HG02981 (cell line): ENCODE measurements at regions not wholly inside any gene's neighbourhood (a gene's known extent, or its start where the extent isn't known, plus 50 kb on each side); places are given as distances from the start of the nearest gene placed in this dataset.

Experiments used
- ATAC-seq: cut with Tn5 transposase; IDR thresholded peaks from one replicate; pipeline ENCODE4 v1.9.1; 2021; ENCODE audit warnings: mild to moderate bottlenecking, moderate library complexity; ENCODE audit not compliant: unreplicated experiment

DNA sequence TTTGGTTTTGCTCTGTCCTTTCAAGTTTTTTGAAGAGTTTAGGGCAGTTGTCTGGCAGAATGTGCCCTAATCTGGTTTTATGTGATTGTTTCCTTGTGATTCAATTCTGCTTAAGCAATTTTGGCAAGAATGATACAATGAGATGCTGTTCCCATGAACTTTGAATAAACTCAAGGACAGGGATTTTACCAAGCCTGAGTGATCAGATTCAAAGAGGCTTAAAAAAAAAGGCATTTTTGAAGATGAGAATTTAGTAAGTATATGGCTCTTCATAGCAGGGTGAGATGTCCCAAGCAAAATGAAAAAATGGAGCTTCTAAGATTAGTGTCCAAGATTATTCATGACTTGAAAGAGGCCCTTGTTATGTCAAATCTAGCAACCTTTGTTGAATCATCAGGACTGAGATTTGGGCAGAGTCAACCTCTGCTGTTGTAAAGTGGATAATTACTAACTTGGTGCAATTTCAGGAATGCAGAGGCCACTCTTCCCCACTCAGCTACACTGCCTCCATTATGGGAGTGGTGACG lies 180.6 kb upstream of the NUDT4 start:
- ATAC-seq, result no peak

DNA sequence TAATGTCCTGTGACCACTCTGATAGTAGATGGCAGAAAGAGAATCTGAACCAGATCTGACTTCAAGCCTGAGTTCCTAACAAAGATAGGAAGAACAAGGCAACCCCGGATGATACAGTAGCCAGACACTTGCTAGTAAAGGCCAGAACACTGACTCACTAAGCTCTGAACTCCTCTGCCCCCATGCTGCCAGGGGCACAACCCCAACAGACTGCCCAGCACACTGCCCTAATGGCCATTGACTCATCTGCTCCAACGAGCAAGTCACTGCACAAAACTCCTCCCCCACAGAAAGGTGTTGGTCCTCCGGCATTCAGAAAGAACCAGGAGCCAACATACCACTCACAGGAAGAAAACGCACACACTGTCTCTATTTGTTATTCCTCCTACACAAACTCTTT lies 179.6 kb upstream of the NUDT4 start:
- ATAC-seq, result no peak

DNA sequence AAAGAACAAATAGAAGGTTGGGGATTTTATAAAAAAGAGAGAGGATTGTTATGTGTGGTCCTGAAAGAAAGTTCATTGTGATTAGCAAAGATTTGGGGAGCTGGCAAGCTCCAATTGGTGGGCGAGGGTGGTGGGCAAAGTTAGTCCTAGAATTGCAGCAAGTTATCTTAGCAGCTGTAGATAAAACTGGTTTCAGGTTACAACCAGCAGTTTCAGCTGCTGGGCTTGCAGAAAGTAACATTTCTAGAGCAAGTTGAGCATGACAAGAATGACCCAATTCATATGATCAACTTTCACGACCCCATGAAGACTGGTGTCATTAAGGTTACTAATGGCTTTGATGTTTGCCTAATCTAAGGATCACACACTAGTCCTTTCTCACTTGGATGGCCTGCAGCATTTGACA lies 177.9 kb upstream of the NUDT4 start:
- no peak for ATAC-seq

DNA sequence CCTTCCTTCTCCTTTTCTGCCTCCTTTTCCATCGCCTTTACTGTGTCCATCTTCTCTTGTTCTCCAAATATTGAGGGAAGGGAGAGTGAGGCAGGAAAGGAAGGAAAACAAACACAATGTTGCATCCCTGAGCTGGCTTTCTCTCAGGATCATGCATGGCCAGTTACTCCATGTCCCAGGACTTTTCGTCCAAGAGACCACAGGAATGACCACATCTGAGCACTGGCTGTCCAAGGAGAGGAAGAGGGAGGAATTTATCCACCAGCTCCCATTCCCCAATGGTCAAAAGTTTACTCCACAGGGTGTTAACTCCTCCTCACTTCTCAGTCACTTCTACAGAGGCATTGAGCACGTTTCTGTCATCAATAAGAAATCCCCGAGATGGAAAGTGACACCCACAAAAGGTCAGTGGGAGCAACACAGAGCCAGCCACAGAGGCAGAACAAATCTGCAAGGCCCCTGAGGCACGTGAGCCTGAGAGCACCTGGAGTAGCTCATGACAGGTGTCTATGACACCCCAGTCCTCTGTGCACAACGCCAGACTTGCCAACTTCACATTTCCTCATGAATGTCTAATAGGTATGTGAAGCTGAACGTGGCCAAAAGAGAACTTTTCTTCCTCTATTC lies 177.3 kb upstream of the NUDT4 start:
- no peak for ATAC-seq

DNA sequence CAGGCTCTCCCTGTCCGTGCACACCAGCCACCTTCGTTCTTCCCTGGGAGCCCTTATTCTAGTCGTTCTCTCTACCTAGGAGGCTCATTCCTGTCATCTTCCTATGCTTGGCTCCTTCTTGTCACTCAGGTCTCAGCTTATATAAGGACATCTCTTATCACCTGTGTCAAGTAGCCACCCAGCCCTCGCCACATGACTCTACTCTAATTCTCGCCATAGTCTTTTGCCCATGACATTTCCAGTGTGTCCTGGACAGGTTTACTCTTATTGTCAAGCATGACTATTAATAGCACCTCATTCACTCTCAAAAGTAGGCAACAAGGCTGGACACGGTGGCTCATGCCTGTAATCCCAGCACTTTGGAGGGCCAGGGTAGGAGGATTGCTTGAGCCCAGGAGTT lies 175.7 kb upstream of the NUDT4 start:
- ATAC-seq, result no peak

DNA sequence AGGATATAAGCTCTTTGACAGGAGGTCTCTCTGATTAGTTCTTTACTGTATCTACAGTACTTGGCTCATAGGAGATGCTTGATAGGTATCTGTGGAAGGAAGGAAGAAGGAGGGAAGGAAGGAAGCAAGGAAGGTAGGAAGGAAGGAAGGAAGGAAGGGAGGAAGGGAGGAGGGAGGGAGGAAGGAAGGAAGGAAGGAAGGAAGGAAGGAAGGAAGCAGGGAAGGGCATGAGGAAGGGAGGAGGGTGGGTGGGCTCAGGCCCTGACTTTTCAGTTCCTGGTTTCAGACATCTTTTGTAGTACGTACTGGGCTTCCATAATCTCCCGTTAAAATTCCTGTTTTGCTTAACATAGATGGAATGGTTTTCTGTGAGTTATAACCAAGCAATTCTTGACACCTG lies 175.0 kb upstream of the NUDT4 start:
- ATAC-seq, result no peak

DNA sequence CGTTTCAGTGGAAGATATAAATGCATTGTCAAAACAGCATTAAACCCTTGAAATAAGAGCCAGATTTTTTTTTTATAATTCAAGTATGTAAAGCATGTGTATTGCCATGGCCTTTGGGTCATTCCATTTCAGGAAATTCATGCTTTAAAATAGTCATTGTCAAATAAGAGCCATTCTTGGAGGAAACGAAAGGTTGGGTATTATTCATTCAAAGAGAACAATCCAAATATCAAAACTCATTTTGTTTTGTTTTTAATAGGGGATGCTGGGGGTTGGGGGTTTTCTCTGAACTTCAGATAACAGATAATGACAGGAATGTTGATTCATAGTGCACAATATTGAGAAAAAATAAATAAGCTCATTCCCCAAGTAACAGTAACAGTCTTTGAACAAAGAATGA lies 174.4 kb upstream of the NUDT4 start:
- ATAC-seq, result no peak

DNA sequence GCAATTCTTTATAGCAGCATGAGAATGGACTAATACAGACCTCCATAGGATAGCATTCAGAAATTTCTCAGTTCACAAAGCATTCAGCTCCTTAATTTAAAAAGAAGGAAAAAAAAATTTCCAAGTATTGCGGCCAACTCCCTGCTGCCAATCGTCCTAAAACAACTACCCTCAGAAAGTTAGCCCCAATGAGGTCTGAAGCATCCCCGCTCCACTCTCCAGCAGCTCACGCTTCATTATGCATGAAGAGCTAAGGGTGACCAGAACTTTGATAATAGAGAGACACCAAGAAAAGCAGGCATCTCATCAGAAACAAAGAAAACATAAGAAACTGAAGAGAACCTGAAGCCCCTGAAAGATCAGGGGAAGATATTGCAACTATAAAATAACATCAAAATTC lies 172.8 kb upstream of the NUDT4 start:
- ATAC-seq, result no peak

DNA sequence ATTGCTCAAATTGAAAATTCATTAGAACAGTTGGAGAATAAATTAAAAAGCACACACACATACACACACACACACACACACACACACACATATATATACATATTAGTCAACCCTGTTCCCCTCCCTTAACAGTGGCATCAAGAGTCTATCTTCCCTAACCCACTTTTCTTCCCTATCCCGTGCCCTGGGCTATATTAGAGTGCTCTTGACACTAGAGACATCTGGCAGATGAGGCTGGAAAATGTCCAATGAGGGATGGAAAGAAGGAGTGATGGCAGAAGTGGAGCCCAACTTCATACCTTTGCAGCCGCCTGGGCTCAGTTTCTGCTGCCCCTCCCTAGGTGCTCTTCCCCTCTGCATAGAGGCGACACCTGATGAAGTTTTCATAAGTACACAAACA lies 172.4 kb upstream of the NUDT4 start:
- no peak for ATAC-seq

DNA sequence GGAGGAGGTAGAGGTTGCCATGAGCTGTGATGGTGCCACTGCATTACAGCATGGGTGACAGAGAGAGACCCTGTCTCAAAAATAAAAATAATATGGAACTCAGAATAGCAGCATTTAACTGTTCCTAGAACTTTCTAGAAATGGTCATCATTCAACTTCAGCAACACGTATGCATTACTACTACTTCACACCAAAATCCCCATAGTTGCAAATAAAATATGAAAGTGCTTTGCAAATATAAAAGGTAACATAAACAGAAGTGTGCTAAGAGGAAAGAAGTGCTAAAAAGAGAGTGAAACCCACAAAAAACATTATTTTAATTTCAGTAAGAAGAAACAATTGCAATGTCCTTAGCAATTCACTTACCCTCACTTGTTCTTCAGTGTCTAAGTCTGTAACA lies 169.7 kb upstream of the NUDT4 start:
- no peak for ATAC-seq

DNA sequence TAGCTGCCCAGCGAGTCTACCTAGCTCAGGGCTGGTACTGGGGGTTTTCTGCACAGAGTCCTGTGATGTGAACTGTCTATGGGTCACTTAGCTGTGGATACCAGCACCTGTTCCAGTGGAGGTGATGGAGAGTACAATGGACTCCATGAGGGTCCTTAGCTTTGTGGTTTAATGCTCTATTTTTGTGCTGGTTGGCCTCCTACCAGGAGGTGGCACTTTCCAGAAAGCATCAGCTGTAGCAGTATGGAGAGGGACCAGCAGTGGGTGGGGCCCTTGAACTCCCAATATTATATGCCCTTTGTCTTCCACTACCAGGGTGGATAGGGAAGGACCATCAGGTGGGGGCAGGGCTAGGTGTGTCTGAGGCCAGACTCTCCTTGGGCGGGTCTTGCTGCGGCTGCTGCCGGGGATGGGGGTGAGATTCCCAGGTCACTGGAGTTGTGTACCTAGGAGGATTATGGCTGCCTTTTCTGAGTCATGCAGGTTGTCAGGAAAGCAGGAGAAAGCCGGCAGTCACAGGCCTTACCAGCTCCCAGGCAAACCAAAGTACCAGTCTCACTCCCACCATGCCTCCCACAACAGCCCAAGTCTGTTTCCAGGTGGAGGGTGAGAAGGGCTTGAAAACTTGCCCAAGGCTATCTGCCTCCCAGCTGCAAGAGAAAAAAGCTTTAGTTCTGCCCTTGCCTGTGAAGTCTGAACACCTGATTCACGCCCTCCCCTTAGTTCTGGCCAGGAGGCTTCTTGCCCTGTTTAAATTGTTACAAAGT lies 163.0 kb upstream of the NUDT4 start:
- no peak for ATAC-seq

DNA sequence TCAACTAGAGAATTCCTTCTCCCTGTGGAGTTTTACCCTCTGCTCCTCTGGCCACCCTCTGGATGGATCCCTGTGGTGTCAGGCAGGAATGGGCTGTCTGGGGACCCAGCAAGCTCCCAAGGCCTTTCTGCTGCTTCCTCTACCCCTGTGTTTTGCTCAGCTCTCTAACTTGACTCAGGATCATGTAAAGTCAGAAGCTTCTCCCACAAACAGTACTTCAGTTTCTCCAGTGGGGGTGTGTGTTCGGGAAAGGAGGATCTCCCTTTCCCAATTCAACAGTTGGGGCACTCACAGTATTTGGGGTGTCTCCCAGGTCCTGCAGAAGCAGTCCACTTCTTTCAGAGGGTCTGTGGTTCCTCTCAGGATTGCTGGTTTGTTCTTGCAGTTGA lies 162.4 kb upstream of the NUDT4 start:
- no peak for ATAC-seq

DNA sequence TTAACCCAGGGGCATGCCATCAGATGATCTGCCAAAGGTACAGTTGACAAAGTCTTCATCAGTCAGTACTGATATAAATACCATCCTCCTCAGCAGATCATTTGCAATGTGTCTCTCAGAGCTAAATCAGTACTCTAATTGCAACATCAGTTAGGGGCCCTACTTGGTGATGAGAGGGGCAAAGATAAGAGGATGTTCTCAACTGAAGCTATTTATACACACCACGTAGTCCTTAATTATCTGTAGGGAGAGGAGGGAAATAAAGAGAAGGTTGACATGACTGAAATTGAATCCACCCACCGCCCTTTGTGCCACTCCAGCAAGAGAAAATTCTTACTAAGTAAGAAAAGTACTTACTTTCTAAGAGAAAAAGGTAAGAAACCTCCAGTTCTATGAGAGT lies 157.8 kb upstream of the NUDT4 start:
- no peak for ATAC-seq

DNA sequence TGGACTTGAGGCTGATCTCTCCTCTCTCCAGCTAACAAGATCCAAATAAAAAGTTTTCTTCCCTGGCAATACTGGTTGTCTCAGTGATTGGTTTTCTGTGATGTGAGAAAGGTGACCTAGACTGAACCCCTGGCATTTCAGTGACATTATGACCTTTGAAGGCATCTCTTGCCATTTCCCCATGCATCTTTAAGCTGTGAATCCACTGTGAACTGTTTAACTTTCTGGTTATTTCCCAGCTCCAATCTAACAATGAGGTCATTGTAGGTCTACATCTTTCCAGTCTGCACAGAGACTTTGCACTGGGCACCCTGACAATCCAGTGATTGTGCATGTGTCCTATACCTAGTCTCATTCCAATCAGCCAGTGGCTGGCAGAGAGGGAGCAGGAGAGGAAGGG lies 155.9 kb upstream of the NUDT4 start:
- ATAC-seq, result no peak

DNA sequence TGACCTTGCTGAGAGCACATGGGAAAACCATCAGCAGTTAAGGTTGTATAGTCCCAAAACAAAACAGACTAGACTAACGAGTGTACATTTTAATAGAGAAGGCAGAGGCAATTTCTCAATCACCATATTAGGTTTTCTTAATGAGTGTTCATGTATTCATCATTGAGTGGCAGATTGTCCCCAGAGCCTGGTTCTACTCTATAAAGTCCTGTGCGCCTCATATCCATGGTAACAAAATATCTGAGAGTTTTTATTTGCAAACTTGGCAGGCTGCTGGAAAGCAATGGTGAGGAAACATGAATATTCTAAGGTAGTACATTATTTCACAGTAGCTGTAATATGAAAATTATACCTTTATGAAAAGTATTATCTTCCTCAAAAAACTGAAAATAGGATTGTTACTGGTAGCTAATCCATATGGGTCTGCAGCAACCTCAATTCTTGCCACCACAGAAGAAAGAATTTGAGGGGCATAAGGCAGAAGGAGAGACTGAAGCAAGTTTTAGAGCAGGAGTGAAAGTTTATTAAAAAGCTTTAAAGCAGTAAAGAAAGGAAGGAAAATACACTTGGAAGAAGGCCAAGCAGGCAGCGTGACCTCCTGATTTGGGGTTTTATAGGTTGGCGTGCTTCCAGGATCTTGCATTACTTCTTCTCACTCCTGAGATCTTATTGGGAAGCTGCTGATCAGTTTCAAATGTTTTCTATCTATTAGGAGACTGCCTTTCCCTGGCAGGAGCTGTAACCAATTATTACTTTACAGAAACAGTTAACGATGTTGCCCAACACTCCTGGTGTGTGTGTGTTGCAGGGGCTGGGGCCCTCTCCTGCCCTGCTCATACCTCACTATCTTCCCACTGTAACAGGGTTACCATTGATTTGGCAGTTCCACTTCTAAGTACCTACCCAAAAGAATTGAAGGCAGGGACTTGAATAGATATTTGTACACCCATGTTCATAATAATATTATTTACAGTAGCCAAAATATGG lies 154.0 kb upstream of the NUDT4 start:
- no peak for ATAC-seq

DNA sequence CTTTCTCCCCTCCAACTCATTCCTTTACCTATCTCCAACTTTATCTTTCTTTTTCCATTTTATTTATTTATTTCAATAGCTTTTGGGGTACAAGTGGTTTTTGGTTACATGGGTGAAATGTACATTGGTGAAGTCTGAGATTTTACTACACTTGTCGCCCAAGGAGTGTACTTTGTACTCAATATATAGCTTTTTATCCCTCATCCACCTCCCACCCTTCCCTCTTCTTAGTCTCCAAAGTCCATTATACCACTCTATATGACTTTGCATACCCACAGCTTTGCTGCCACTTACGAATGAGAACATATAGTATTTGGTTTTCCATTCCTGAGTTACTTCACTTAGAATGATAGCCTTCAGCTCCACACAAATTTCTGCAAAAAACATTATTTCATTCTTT lies 152.6 kb upstream of the NUDT4 start:
- no peak for ATAC-seq

DNA sequence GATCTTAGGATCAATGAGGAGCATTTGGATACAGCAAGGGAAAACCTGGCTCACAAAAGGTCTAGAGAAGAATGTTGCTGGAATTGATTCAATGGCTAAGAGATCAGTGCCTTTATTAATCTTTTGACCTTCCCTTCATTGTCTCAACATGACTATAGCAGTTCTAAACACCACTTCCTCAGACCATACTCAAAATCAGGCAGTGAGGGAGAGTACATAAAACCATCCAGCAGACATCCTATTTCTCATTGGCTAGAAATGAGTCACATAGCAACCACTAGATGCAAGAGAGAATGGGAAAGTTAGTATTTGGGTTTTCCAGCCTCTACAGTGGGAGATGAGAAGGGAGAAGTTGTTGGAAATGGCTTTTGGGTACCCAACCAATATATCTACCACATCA lies 151.4 kb upstream of the NUDT4 start:
- ATAC-seq, result no peak

DNA sequence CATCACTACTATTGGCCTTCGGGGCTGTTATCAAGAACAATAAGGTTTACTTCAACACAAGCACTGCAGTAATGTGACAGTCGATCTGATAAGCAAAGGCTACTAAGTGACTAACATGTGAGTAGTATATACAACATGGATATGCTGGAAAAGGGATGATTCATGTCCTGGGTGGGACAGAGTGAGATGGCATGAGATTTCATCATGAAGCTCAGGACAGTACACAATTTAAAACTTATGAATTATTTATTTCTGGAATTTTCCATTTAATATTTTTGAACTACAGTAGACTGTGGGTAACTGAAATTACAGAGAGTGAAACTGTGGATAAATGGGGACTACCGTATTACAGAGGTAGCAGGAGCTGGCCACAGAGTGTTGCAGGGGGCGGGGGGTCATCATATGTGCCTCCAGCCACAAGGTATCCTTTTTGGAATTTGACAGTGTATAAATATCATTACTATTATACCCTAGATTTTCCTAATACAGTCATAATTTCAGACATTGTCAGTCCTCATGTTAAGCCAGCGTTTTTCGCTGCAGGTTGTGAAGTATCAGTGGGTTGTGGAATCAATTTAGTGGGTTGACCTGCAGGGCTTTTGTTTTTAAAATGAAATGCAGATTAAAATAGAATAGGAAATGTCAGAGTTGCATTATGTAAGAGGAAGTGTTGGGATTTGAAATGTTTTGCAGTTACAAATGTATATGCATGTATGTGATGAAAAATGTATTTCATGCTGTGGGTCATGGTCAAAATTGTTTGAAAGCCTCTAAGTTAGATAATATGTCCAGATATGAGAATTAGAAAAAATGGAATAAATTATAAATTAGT lies 148.0 kb upstream of the NUDT4 start:
- no peak for ATAC-seq

DNA sequence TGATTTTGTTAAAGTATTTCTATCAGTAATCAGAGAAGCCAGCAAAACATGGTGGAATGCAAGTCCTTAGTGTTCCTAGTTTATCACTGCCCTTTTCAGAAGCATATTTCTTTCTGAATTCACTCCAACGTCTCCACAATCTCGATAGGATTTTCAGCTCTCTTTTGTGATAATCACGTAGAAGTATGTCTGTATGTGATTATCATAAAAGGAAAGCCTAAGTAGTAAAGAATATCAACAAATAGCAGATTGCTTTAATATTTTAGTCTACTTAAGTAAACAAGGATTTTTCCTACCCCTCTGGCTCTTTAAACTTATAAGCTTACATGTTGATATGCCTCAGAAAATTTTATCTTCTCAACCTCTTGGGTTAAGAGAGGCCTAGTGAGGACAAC lies 147.4 kb upstream of the NUDT4 start:
- ATAC-seq, result no peak

DNA sequence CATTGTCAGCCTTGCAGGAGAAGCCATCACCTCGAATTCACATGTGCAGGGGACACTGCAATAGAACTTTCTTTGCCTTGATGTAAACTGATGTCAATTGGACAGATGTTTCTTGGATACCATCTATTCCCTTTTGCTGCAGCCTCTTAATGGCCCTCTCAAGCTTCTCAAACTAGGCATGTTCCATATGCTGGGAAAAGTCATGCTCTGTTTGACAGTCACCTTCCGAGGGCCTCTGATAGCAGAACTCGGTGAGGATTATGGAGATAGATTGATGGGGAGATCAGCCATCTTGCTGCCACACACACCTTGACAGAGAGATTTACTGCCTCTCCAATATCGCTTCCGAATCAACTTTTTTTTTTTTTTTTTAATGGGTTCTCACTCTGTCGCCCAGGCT lies 145.8 kb upstream of the NUDT4 start:
- no peak for ATAC-seq

DNA sequence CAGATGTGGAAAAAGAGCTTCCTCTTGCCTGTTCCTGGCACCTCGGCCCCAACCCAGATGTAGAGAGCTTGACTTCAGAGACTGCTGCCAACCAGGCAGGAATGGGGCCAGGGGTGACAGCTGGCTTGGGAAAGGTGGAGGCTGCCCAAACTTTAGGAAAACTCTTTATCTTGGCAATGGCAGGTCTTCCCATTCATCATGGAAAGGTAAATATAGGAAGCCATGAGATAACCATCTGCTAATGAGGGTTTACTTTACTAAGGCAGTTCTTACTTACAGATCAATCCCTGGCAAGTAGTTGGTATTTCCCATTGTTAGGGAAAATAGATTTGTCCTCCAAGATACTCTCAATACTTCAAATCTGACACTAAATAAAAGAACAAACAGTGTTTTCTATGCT lies 143.1 kb upstream of the NUDT4 start:
- no peak for ATAC-seq
